HepG2 (cell line): ENCODE measurements at regions not wholly inside any gene's neighbourhood (a gene's known extent, or its start where the extent isn't known, plus 50 kb on each side); places are given as distances from the start of the nearest gene placed in this dataset.

Source experiments
- ARNT ChIP-seq: fragments of 450-650 bp; IDR thresholded peaks from 2 replicates; pipeline ENCODE4 v1.6.1; 2017
- CHCHD3 ChIP-seq: sonication (generic); formaldehyde crosslinking; IDR thresholded peaks from 2 replicates; pipeline ENCODE4 v1.8.0; 2022; ENCODE audit warnings: mild to moderate bottlenecking, missing genetic modification reagents, moderate library complexity
- GABPA ChIP-seq, 2 experiments: IDR thresholded peaks; 2 replicates each; pipeline ENCODE4 v1.6.1; 2011 to 2016; ENCODE audit warnings: low read depth in 2 of 2, low read length in 1 of 2, missing biosample characterization in 1 of 2, missing genetic modification characterization in 1 of 2
- GABPB1 ChIP-seq: IDR thresholded peaks from 2 replicates; pipeline ENCODE4 v1.6.1; 2016; ENCODE audit warnings: mild to moderate bottlenecking, missing genetic modification reagents, moderate library complexity, missing compliant biosample characterization
- HOXA9 ChIP-seq: sonication (generic); formaldehyde crosslinking; IDR thresholded peaks from 2 replicates; pipeline ENCODE4 v1.8.1; 2022; ENCODE audit warnings: missing genetic modification reagents, mild to moderate bottlenecking, moderate library complexity, borderline replicate concordance
- MBNL3 ChIP-seq: fragments of 250-450 bp; sonication (Bioruptor Pico); conservative IDR thresholded peaks from 2 replicates; pipeline ENCODE4 v1.8.0; 2022; ENCODE audit warnings: mild to moderate bottlenecking, inconsistent platforms
- MLX ChIP-seq: IDR thresholded peaks from 2 replicates; pipeline ENCODE4 v1.6.1; 2016
- PHF5A ChIP-seq: IDR thresholded peaks from one replicate; pipeline ENCODE4 v1.6.1; 2018; ENCODE audit warnings: low read depth, missing genetic modification reagents; ENCODE audit not compliant: unreplicated experiment
- POGZ ChIP-seq: sonication (generic); formaldehyde crosslinking; IDR thresholded peaks from 2 replicates; pipeline ENCODE4 v1.4.0; 2020; ENCODE audit warnings: mild to moderate bottlenecking, missing genetic modification reagents
- YEATS4 ChIP-seq: sonication (generic); formaldehyde crosslinking; IDR thresholded peaks from 2 replicates; pipeline ENCODE4 v1.4.0; 2020; ENCODE audit warnings: missing genetic modification reagents, borderline replicate concordance
- ZBTB21 ChIP-seq: sonication (generic); formaldehyde crosslinking; IDR thresholded peaks from 2 replicates; pipeline ENCODE4 v1.4.0; 2020; ENCODE audit warnings: missing genetic modification reagents
- ZFP36 ChIP-seq: fragments of 150-350 bp; IDR thresholded peaks from 2 replicates; pipeline ENCODE4 v1.6.1; 2018; ENCODE audit warnings: borderline replicate concordance, low read length, low read depth; ENCODE audit not compliant: partially characterized antibody
- ZIK1 ChIP-seq: sonication (generic); formaldehyde crosslinking; IDR thresholded peaks from 2 replicates; pipeline ENCODE4 v1.5.0; 2020; ENCODE audit warnings: mild to moderate bottlenecking, low read depth, missing genetic modification reagents, borderline replicate concordance
- ZNF136 ChIP-seq: sonication (generic); formaldehyde crosslinking; IDR thresholded peaks from 2 replicates; pipeline ENCODE4 v1.8.1; 2022; ENCODE audit warnings: low read depth, mild to moderate bottlenecking, moderate library complexity, missing genetic modification reagents
- ZNF160 ChIP-seq: sonication (generic); formaldehyde crosslinking; IDR thresholded peaks from 2 replicates; pipeline ENCODE4 v1.8.0; 2022; ENCODE audit warnings: mild to moderate bottlenecking, inconsistent platforms, missing genetic modification reagents
- ZNF207 ChIP-seq: fragments of 450-650 bp; IDR thresholded peaks from 2 replicates; pipeline ENCODE4 v1.6.1; 2016; ENCODE audit warnings: antibody characterized with exemption, borderline replicate concordance
- ZNF225 ChIP-seq: sonication (generic); formaldehyde crosslinking; IDR thresholded peaks from 2 replicates; pipeline ENCODE4 v1.4.0; 2020; ENCODE audit warnings: mild to moderate bottlenecking, missing genetic modification reagents
- ZNF253 ChIP-seq: sonication (generic); formaldehyde crosslinking; IDR thresholded peaks from 2 replicates; pipeline ENCODE4 v1.8.0; 2022; ENCODE audit warnings: mild to moderate bottlenecking, missing genetic modification reagents, borderline replicate concordance
- ZNF317 ChIP-seq: sonication (generic); formaldehyde crosslinking; IDR thresholded peaks from 2 replicates; pipeline ENCODE4 v1.5.0; 2020; ENCODE audit warnings: mild to moderate bottlenecking, missing genetic modification reagents
- ZNF430 ChIP-seq: sonication (generic); formaldehyde crosslinking; IDR thresholded peaks from 2 replicates; pipeline ENCODE4 v1.9.0; 2021; ENCODE audit warnings: mild to moderate bottlenecking, missing genetic modification reagents
- ZNF574 ChIP-seq: sonication (generic); formaldehyde crosslinking; IDR thresholded peaks from 2 replicates; pipeline ENCODE4 v1.4.0; 2020; ENCODE audit warnings: missing genetic modification reagents
- ZNF607 ChIP-seq: sonication (generic); formaldehyde crosslinking; IDR thresholded peaks from 2 replicates; pipeline ENCODE4 v1.5.1; 2020; ENCODE audit warnings: missing genetic modification reagents, mild to moderate bottlenecking, borderline replicate concordance
- ZNF776 ChIP-seq: sonication (generic); formaldehyde crosslinking; IDR thresholded peaks from 2 replicates; pipeline ENCODE4 v1.4.0; 2020; ENCODE audit warnings: mild to moderate bottlenecking, missing genetic modification reagents
- TF ChIP-seq, protein P1 (sequence below): sonication (generic); formaldehyde crosslinking; IDR thresholded peaks from 2 replicates; pipeline ENCODE4 v1.4.0; 2020; ENCODE audit warnings: missing genetic modification reagents
- TF ChIP-seq, protein P2 (sequence below): sonication (generic); formaldehyde crosslinking; IDR thresholded peaks from 2 replicates; pipeline ENCODE4 v1.4.0; 2020; ENCODE audit warnings: missing genetic modification reagents, borderline replicate concordance

DNA sequence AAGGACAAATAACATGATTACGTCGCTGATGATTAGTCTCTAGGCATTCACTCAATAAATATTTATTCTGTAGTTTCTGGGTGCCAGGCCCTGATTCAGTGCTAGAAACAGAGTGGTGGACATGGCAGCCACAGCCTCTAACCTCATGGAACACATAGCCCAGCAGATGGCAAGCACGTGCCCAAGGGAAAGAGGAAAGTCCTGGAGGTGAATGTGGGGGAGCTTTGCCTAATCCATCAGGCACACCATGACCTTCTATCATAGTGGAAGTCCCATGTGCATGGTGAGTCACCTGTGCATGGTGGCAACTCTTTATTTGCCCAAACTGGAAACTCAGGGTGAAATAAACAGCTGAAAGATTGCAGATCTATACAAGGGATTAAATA lies 143.0 kb upstream of the TNFAIP3 start (continued):
- TF ChIP-seq GABPB1 (peak; percentile 45; the same call in 1 of the 2 replicates), MBNL3 (CRISPR knock-in tag) (no peak), ZNF776 (CRISPR knock-in tag) (no peak), ZNF225 (CRISPR knock-in tag) (no peak; the same call in 1 of the 2 replicates), HOXA9 (CRISPR knock-in tag) (no peak; the same call in 1 of the 2 replicates), ZNF160 (CRISPR knock-in tag) (no peak), CHCHD3 (CRISPR knock-in tag) (no peak), GABPA (IDR thresholded peaks at IDR 0.05; ENCODE audit: low read depth, low read length) (no peak), GABPA (CRISPR knock-in tag; IDR thresholded peaks at IDR 0.05; ENCODE audit: low read depth) (peak; percentile 9; the same call in 1 of the 2 replicates), YEATS4 (CRISPR knock-in tag) (no peak), ZNF317 (CRISPR knock-in tag) (0 out of 2 replicates have a peak, but pooled peaks have one; percentile 18), PHF5A (CRISPR knock-in tag) (peak; percentile 33), ZNF207 (no peak), ZNF136 (CRISPR knock-in tag) (no peak), ZNF430 (CRISPR knock-in tag) (peak; percentile 70; the same call in 1 of the 2 replicates), ZNF253 (CRISPR knock-in tag) (no peak), ZBTB21 (no peak), ZIK1 (CRISPR knock-in tag) (no peak), ZNF574 (CRISPR knock-in tag) (peak; percentile 67; the same call in 1 of the 2 replicates), ZNF607 (CRISPR knock-in tag) (peak; percentile 80; the same call in 1 of the 2 replicates), ARNT (no peak), POGZ (peak; percentile 48; the same call in 1 of the 2 replicates), ZFP36 (no peak), MLX (CRISPR knock-in tag) (peak; percentile 45; the same call in 1 of the 2 replicates)
- TF ChIP-seq, protein P1, sequence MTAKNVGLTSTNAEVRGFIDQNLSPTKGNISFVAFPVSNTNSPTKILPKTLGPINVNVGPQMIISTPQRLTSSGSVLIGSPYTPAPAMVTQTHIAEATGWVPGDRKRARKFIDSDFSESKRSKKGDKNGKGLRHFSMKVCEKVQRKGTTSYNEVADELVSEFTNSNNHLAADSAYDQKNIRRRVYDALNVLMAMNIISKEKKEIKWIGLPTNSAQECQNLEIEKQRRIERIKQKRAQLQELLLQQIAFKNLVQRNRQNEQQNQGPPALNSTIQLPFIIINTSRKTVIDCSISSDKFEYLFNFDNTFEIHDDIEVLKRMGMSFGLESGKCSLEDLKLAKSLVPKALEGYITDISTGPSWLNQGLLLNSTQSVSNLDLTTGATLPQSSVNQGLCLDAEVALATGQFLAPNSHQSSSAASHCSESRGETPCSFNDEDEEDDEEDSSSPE (CRISPR knock-in tag), result peak; percentile 58; the same call in 1 of the 2 replicates
- TF ChIP-seq, protein P2, sequence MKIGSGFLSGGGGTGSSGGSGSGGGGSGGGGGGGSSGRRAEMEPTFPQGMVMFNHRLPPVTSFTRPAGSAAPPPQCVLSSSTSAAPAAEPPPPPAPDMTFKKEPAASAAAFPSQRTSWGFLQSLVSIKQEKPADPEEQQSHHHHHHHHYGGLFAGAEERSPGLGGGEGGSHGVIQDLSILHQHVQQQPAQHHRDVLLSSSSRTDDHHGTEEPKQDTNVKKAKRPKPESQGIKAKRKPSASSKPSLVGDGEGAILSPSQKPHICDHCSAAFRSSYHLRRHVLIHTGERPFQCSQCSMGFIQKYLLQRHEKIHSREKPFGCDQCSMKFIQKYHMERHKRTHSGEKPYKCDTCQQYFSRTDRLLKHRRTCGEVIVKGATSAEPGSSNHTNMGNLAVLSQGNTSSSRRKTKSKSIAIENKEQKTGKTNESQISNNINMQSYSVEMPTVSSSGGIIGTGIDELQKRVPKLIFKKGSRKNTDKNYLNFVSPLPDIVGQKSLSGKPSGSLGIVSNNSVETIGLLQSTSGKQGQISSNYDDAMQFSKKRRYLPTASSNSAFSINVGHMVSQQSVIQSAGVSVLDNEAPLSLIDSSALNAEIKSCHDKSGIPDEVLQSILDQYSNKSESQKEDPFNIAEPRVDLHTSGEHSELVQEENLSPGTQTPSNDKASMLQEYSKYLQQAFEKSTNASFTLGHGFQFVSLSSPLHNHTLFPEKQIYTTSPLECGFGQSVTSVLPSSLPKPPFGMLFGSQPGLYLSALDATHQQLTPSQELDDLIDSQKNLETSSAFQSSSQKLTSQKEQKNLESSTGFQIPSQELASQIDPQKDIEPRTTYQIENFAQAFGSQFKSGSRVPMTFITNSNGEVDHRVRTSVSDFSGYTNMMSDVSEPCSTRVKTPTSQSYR (CRISPR knock-in tag), result peak; percentile 78; the same call in 1 of the 2 replicates
